HEK293T (cell line): ENCODE measurements at regions not wholly inside any gene's neighbourhood (a gene's known extent, or its start where the extent isn't known, plus 50 kb on each side); places are given as distances from the start of the nearest gene placed in this dataset.

ENCODE experiments used
- ARNT ChIP-seq: fragments of 450-650 bp; IDR thresholded peaks from 2 replicates; pipeline ENCODE4 v1.6.1; 2017; ENCODE audit warnings: mild to moderate bottlenecking
- BHLHE40 ChIP-seq: fragments of 450-650 bp; IDR thresholded peaks from 2 replicates; pipeline ENCODE4 v1.6.1; 2016; ENCODE audit warnings: mild to moderate bottlenecking, moderate library complexity, borderline replicate concordance
- CTBP1 ChIP-seq: fragments of 450-650 bp; IDR thresholded peaks from 2 replicates; pipeline ENCODE4 v1.6.1; 2016; ENCODE audit warnings: borderline replicate concordance
- FOXM1 ChIP-seq: fragments of 450-650 bp; IDR thresholded peaks from 2 replicates; pipeline ENCODE4 v1.6.1; 2017; ENCODE audit warnings: mild to moderate bottlenecking, borderline replicate concordance
- SP1 ChIP-seq: fragments of 450-650 bp; IDR thresholded peaks from 2 replicates; pipeline ENCODE4 v1.6.1; 2017
- SUZ12 ChIP-seq: fragments of 450-650 bp; IDR thresholded peaks from 2 replicates; pipeline ENCODE4 v1.6.1; 2016; ENCODE audit warnings: mild to moderate bottlenecking
- ZNF384 ChIP-seq: fragments of 450-650 bp; IDR thresholded peaks from 2 replicates; pipeline ENCODE4 v1.6.1; 2016

DNA sequence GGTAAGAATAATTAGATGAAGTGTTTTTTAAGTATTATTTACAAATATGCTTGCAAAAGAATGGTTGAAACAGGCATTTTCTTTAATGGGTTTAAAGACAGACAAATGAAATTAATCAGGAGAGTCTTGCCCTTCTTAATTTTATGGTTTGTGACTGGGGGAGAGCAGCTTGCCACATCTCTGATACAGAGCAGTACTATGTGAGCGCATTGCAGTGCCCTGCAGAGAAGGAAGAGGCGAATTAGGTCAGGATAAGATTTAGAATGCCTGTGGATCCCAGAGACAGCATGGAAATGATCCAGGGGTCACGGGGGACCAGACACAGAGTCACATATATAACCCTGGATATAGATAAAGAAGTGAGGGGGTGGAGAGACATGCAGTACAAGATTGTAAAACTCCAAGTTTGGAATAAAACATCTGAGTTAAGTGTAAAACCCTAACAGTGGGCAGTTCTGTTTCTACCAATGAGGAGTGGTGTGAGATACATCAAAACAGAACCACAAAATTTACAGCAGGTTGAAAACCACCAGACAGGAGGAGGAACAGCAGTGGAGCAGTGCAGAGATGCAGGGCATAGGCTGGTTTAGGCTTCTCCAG, 125.5 kb downstream of the FAM204A start:
- TF ChIP-seq SP1: no peak
- no peak for TF ChIP-seq CTBP1
- no peak for TF ChIP-seq FOXM1
- TF ChIP-seq ARNT: no peak
- TF ChIP-seq BHLHE40: no peak
- no peak for TF ChIP-seq SUZ12
- no peak for TF ChIP-seq ZNF384
